Body of pancreas (tissue), 4 donors: ENCODE measurements at regions not wholly inside any gene's neighbourhood (a gene's known extent, or its start where the extent isn't known, plus 50 kb on each side); places are given as distances from the start of the nearest gene placed in this dataset.

Experiments
- CTCF ChIP-seq, 7 experiments: fragments of 450-650 bp in 4 of 7; fragments of 200-600 bp in 3 of 7; sonication (generic) in 3 of 7; IDR thresholded peaks; one replicate each; pipeline ENCODE4 v1.5.1; 2016 to 2019; ENCODE audit warnings: antibody characterized with exemption in 7 of 7
- POLR2A ChIP-seq, 3 donors: fragments of 450-650 bp; IDR thresholded peaks; one replicate each; pipeline ENCODE4 v1.6.1; 2016; ENCODE audit warnings: antibody characterized with exemption in 3 of 3, mild to moderate bottlenecking in 2 of 3

- TF ChIP-seq POLR2A (IDR thresholded peaks at IDR 0.05) (no peak), CTCF (IDR thresholded peaks at IDR 0.05) (no peak)
Observed at GRCh38 chr2:117323331-117323730, 491.2 kb upstream of the DDX18 start.
